ENCODE measurements at regions not wholly inside any gene's neighbourhood (a gene's known extent, or its start where the extent isn't known, plus 50 kb on each side); places are given as distances from the start of the nearest gene placed in this dataset.

DNA sequence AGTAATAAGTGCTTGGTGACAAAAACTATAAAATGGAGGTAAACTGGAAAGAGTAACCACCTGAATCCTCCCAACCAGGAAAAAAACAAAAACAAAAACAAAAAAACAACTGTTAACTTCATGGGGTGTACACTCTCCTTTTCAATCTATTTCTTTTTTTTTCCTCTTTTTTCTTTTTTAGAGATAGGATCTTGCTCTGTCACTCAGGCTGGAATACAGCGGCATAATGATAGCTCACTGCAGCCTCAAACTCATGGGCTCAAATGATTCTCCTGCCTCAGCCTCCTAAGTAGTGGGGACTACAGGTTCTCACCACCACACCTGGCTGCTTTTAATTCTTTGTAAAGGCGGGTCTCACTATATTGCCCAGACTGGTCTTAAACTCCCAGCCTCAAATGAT is 76.8 kb downstream of the PHLDA1 start:
- no peak overlapping the region for H3K4me3 Mint-ChIP-seq
- H3K36me3 Mint-ChIP-seq = no peaks in the 10 kb centered on the region
- Histone ChIP-seq H3K9me3 (ENCODE audit: low read depth) (no peaks in the 10 kb centered on the region), H3K36me3 (no peaks in the 10 kb centered on the region), H3K9ac (no peak overlapping the region), H4K20me1 (ENCODE audit: low read depth) (no peaks in the 10 kb centered on the region), H2AFZ (replicated peaks) (no peak overlapping the region), H3K4me3 (no peak overlapping the region), H3K27ac (no peak overlapping the region), H3K4me2 (no peak overlapping the region), H3F3A (ENCODE audit: low read depth) (peaks cover 13% of the 10 kb centered on the region), H3K4me1 (peaks cover 14% of the 10 kb centered on the region), H3K79me2 (ENCODE audit: low read depth) (no peaks in the 10 kb centered on the region), H3K27me3 (no peaks in the 10 kb centered on the region)
- no peak overlapping the region for H3K27ac Mint-ChIP-seq
- TF ChIP-seq, protein P1, sequence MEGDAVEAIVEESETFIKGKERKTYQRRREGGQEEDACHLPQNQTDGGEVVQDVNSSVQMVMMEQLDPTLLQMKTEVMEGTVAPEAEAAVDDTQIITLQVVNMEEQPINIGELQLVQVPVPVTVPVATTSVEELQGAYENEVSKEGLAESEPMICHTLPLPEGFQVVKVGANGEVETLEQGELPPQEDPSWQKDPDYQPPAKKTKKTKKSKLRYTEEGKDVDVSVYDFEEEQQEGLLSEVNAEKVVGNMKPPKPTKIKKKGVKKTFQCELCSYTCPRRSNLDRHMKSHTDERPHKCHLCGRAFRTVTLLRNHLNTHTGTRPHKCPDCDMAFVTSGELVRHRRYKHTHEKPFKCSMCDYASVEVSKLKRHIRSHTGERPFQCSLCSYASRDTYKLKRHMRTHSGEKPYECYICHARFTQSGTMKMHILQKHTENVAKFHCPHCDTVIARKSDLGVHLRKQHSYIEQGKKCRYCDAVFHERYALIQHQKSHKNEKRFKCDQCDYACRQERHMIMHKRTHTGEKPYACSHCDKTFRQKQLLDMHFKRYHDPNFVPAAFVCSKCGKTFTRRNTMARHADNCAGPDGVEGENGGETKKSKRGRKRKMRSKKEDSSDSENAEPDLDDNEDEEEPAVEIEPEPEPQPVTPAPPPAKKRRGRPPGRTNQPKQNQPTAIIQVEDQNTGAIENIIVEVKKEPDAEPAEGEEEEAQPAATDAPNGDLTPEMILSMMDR (IDR thresholded peaks at IDR 0.05) = no peak
- TF ChIP-seq EZH2phosphoT487 (IDR thresholded peaks at IDR 0.05) = no peak
- no peak for TF ChIP-seq EZH2 (IDR thresholded peaks at IDR 0.05)
- peaks cover 5% of the 10 kb centered on the region for H3K27me3 Mint-ChIP-seq (ENCODE audit: insufficient read depth, low read depth)
- no peaks in the 10 kb centered on the region for H3K9me3 Mint-ChIP-seq
- DNase-seq (ENCODE audit: low spot score) = no peak
- H3K4me1 Mint-ChIP-seq = peaks cover 37% of the 10 kb centered on the region

DNA sequence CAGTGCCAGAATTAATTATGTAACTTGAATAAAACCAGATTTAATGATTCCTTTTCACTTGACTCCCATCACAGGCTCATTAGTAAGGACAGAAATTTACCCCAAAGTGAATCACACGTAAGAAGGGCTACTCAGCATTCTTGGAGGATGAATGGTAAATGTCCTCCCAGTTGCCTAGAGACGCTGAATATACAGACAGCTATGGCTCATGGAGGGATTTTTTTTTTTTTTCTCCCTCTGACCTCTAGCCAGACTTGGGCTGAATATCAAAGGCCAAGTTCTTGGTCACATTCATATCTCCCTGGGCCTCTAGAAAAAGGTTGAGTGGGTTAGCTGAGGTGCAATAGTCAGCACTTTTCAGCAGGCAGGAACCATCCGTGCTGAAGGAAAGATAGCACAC is 77.5 kb downstream of the PHLDA1 start:
- no peaks in the 10 kb centered on the region for H3K36me3 ChIP-seq
- no peak overlapping the region for H3K27ac ChIP-seq
- DNase-seq (ENCODE audit: low spot score) = no peak
- Mint-ChIP-seq H3K4me1 (peaks cover 30% of the 10 kb centered on the region), H3K27ac (peak overlapping the region; percentile 37), H3K9me3 (no peaks in the 10 kb centered on the region), H3K27me3 (ENCODE audit: insufficient read depth, low read depth) (peaks cover 5% of the 10 kb centered on the region), H3K4me3 (no peak overlapping the region), H3K36me3 (no peaks in the 10 kb centered on the region)
- H3K79me2 ChIP-seq (ENCODE audit: low read depth) = no peaks in the 10 kb centered on the region
- peaks cover 7% of the 10 kb centered on the region for H3K4me1 ChIP-seq
- H3K4me3 ChIP-seq = no peak overlapping the region
- no peaks in the 10 kb centered on the region for H4K20me1 ChIP-seq (ENCODE audit: low read depth)
- H3K9ac ChIP-seq = no peak overlapping the region
- H3K27me3 ChIP-seq = no peaks in the 10 kb centered on the region
- no peak overlapping the region for H3K4me2 ChIP-seq
- no peaks in the 10 kb centered on the region for H3K9me3 ChIP-seq (ENCODE audit: low read depth)
- TF ChIP-seq EZH2phosphoT487 (IDR thresholded peaks at IDR 0.05) (no peak), EZH2 (IDR thresholded peaks at IDR 0.05) (no peak)
- TF ChIP-seq, protein P1 (IDR thresholded peaks at IDR 0.05) = no peak
- no peak overlapping the region for H2AFZ ChIP-seq (replicated peaks)
- peaks cover 9% of the 10 kb centered on the region for H3F3A ChIP-seq (ENCODE audit: low read depth)

DNA sequence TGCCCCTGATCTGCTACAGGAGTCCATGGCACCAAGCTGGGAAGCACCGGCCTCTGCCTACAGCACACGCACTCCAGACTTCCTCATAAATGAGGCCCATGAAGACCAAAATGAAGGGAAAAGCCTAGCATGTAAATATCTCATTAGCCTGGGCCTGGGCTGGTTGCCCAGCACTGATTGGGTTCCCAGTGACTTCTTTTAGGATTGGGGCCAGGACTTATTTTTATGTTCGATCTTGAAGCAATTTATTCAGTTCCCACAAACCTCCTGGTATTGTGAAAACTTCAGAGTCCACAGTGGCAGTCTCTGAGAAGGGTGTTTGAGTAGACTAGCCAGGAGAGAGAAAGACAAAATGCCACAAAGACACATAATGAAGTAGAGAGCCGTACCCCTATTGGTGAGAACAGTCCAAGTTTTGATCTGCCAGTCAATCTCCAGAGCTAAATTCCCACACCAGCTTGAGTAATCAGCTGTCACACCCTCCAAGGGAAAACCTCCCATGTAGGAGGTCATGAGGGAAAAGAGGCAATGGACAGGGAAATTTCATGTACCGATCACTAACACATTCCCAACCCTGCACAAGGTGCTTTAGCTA is 78.2 kb downstream of the PHLDA1 start:
- no peak for DNase-seq (ENCODE audit: low spot score)
- H3K27me3 Mint-ChIP-seq (ENCODE audit: insufficient read depth, low read depth) = peaks cover 5% of the 10 kb centered on the region
- TF ChIP-seq, protein P1 (IDR thresholded peaks at IDR 0.05) = no peak
- TF ChIP-seq EZH2phosphoT487 (IDR thresholded peaks at IDR 0.05) (no peak), EZH2 (IDR thresholded peaks at IDR 0.05) (no peak)
- Histone ChIP-seq H3K4me3 (no peak overlapping the region), H3K27ac (no peak overlapping the region), H3F3A (ENCODE audit: low read depth) (peaks cover 4% of the 10 kb centered on the region), H4K20me1 (ENCODE audit: low read depth) (no peaks in the 10 kb centered on the region), H3K4me2 (no peak overlapping the region), H3K9me3 (ENCODE audit: low read depth) (no peaks in the 10 kb centered on the region), H3K79me2 (ENCODE audit: low read depth) (no peaks in the 10 kb centered on the region), H3K4me1 (peaks cover under 1% of the 10 kb centered on the region), H3K27me3 (no peaks in the 10 kb centered on the region), H2AFZ (replicated peaks) (peak overlapping the region; percentile 20), H3K9ac (no peak overlapping the region), H3K36me3 (no peaks in the 10 kb centered on the region)
- H3K4me3 Mint-ChIP-seq = no peak overlapping the region
- H3K9me3 Mint-ChIP-seq = no peaks in the 10 kb centered on the region
- H3K4me1 Mint-ChIP-seq = peaks cover 25% of the 10 kb centered on the region
- peak overlapping the region; percentile 7 for H3K27ac Mint-ChIP-seq
- no peaks in the 10 kb centered on the region for H3K36me3 Mint-ChIP-seq
